DND-41 (cell line): ENCODE measurements at regions not wholly inside any gene's neighbourhood (a gene's known extent, or its start where the extent isn't known, plus 50 kb on each side); places are given as distances from the start of the nearest gene placed in this dataset.

Experiments used
- CTCF ChIP-seq: IDR thresholded peaks from 2 replicates; pipeline ENCODE4 v1.5.1; 2012; ENCODE audit warnings: borderline replicate concordance, low read length, moderate library complexity, mild to moderate bottlenecking; ENCODE audit not compliant: poor library complexity, severe bottlenecking; ENCODE audit errors: extremely low read depth
- EZH2 ChIP-seq: IDR thresholded peaks from 3 replicates; pipeline ENCODE4 v1.6.1; 2012; ENCODE audit warnings: borderline replicate concordance, low read depth, mild to moderate bottlenecking, moderate library complexity, low read length, inconsistent platforms; ENCODE audit not compliant: severe bottlenecking

- TF ChIP-seq CTCF (no peak), EZH2 (no peak)
Measured at GRCh38 chr6:160831739-160832138, 129.7 kb downstream of the PLG start.
